IMR-90 (cell line): ENCODE measurements at regions not wholly inside any gene's neighbourhood (a gene's known extent, or its start where the extent isn't known, plus 50 kb on each side); places are given as distances from the start of the nearest gene placed in this dataset.

Experiments
- ATAC-seq: fragments of 200-7000 bp; cut with Tn5 transposase; 2 replicates; pipeline ENCODE4 v1.9.1; 2020; ENCODE audit warnings: low read depth, mild to moderate bottlenecking, moderate library complexity
- BruUV-seq: library from RNA; stranded (reverse); fragments of 400-500 nt; replicated peaks from 2 replicates; lab custom pipeline; 2021; lab: Mats Ljungman, UMichigan
- CTCF ChIA-PET: fragments of 300-600 bp; formaldehyde crosslinking; extraction: SDS; loops from one replicate; lab custom pipeline; 2021; ENCODE audit warnings: antibody characterized with exemption; lab: Yijun Ruan, JAX
- POLR2A ChIA-PET: fragments of 300-600 bp; sonication (Branson Sonifier 250); formaldehyde crosslinking; loops from one replicate; lab custom pipeline; 2022; ENCODE audit warnings: antibody characterized with exemption; ENCODE audit not compliant: unreplicated experiment; lab: Charles Lee
- DNase-seq: peaks from one replicate; pipeline ENCODE4 v3.0.0; 2013
- H2AFZ ChIP-seq: replicated peaks from 2 replicates; pipeline ENCODE3; 2013; ENCODE audit warnings: low read length, mild to moderate bottlenecking; ENCODE audit not compliant: poor library complexity
- H2AK5ac ChIP-seq: 2 replicates; pipeline ENCODE4 v1.6.1; 2013; ENCODE audit warnings: low read depth, low read length, inconsistent platforms
- H2AK9ac ChIP-seq: replicated peaks from 2 replicates; pipeline ENCODE3; 2013; ENCODE audit warnings: mild to moderate bottlenecking, low read depth, low read length, moderate library complexity; ENCODE audit not compliant: poor library complexity
- H2BK120ac ChIP-seq: 2 replicates; pipeline ENCODE4 v1.6.1; 2013; ENCODE audit warnings: low read depth, low read length, inconsistent platforms
- H2BK15ac ChIP-seq: 3 replicates; pipeline ENCODE4 v1.6.1; 2013; ENCODE audit warnings: low read depth, low read length, inconsistent platforms
- H2BK20ac ChIP-seq: 2 replicates; pipeline ENCODE4 v1.6.1; 2013; ENCODE audit warnings: low read depth, mild to moderate bottlenecking, inconsistent platforms, low read length, moderate library complexity
- H2BK5ac ChIP-seq: 2 replicates; pipeline ENCODE4 v1.6.1; 2013; ENCODE audit warnings: mild to moderate bottlenecking, low read depth, low read length, inconsistent platforms; ENCODE audit not compliant: poor library complexity, severe bottlenecking
- H3K14ac ChIP-seq: replicated peaks from 2 replicates; pipeline ENCODE4 v1.6.1; 2013; ENCODE audit warnings: low read depth, low read length, inconsistent platforms
- H3K18ac ChIP-seq: 2 replicates; pipeline ENCODE4 v1.6.1; 2013; ENCODE audit warnings: low read depth, low read length, control low read depth
- H3K23ac ChIP-seq: 2 replicates; pipeline ENCODE4 v1.6.1; 2013; ENCODE audit warnings: low read depth, low read length, inconsistent platforms
- H3K27ac ChIP-seq: 2 replicates; pipeline ENCODE4 v1.5.1; 2013; ENCODE audit warnings: mild to moderate bottlenecking, control low read depth, low read length; ENCODE audit not compliant: insufficient read depth
- H3K27me3 ChIP-seq: 2 replicates; pipeline ENCODE4 v1.6.1; 2013; ENCODE audit warnings: low read length; ENCODE audit not compliant: control insufficient read depth, insufficient read depth
- H3K36me3 ChIP-seq: 2 replicates; pipeline ENCODE4 v1.6.1; 2013; ENCODE audit warnings: low read length, mixed read lengths; ENCODE audit not compliant: control insufficient read depth, insufficient read depth
- H3K4ac ChIP-seq: 2 replicates; pipeline ENCODE4 v1.6.1; 2013; ENCODE audit warnings: low read depth, low read length, inconsistent platforms
- H3K4me1 ChIP-seq: 2 replicates; pipeline ENCODE4 v1.6.1; 2013; ENCODE audit warnings: low read length, mixed read lengths; ENCODE audit not compliant: control insufficient read depth, insufficient read depth
- H3K4me2 ChIP-seq: 2 replicates; pipeline ENCODE4 v1.6.1; 2013; ENCODE audit warnings: low read depth, mild to moderate bottlenecking, control low read depth, low read length, moderate library complexity
- H3K4me3 ChIP-seq: 2 replicates; pipeline ENCODE4 v1.5.1; 2013; ENCODE audit warnings: low read depth, mild to moderate bottlenecking, control low read depth, low read length, moderate library complexity; ENCODE audit not compliant: insufficient read depth
- H3K56ac ChIP-seq: 2 replicates; pipeline ENCODE4 v1.6.1; 2013; ENCODE audit warnings: low read length, inconsistent platforms; ENCODE audit not compliant: insufficient read depth; ENCODE audit errors: extremely low read depth
- H3K79me1 ChIP-seq, 2 experiments: 2 replicates each; pipeline ENCODE4 v1.6.1; 2013; ENCODE audit warnings: low read length in 2 of 2, inconsistent platforms in 1 of 2, low read depth in 1 of 2
- H3K9ac ChIP-seq: 2 replicates; pipeline ENCODE4 v1.6.1; 2013; ENCODE audit warnings: low read depth, low read length, control low read depth
- H3K9me1 ChIP-seq: 2 replicates; pipeline ENCODE4 v1.6.1; 2013; ENCODE audit warnings: low read length, inconsistent platforms; ENCODE audit not compliant: insufficient read depth
- H3K9me3 ChIP-seq: 2 replicates; pipeline ENCODE4 v1.6.1; 2013; ENCODE audit warnings: low read length; ENCODE audit not compliant: control insufficient read depth, insufficient read depth
- H4K20me1 ChIP-seq: 2 replicates; pipeline ENCODE4 v1.6.1; 2013; ENCODE audit warnings: low read length, inconsistent platforms; ENCODE audit not compliant: insufficient read depth
- H4K5ac ChIP-seq: 2 replicates; pipeline ENCODE4 v1.6.1; 2013; ENCODE audit warnings: mild to moderate bottlenecking, low read depth, low read length, control low read depth
- H4K8ac ChIP-seq, 2 experiments: 2 replicates each; pipeline ENCODE4 v1.6.1; 2013; ENCODE audit warnings: low read depth in 2 of 2, low read length in 2 of 2, control low read depth in 1 of 2, inconsistent platforms in 1 of 2
- H4K91ac ChIP-seq: 2 replicates; pipeline ENCODE4 v1.6.1; 2013; ENCODE audit warnings: low read depth, low read length, inconsistent platforms; ENCODE audit not compliant: insufficient read depth
- BHLHE40 ChIP-seq: fragments of 150-350 bp; IDR thresholded peaks from 2 replicates; pipeline ENCODE4 v1.6.1; 2016; ENCODE audit warnings: mild to moderate bottlenecking, low read depth, low read length
- CEBPB ChIP-seq: IDR thresholded peaks from 2 replicates; pipeline ENCODE4 v1.6.1; 2012; ENCODE audit warnings: low read depth, low read length, improper control_type of control experiment
- FOS ChIP-seq: fragments of 150-350 bp; IDR thresholded peaks from 2 replicates; pipeline ENCODE4 v1.6.1; 2016; ENCODE audit warnings: low read depth, low read length
- MAFK ChIP-seq: IDR thresholded peaks from 2 replicates; pipeline ENCODE4 v1.6.1; 2012; ENCODE audit warnings: low read depth, low read length, improper control_type of control experiment
- MAZ ChIP-seq: IDR thresholded peaks from 2 replicates; pipeline ENCODE4 v1.6.1; 2012; ENCODE audit warnings: low read depth, mild to moderate bottlenecking, low read length, improper control_type of control experiment, moderate library complexity, borderline replicate concordance
- NFE2L2 ChIP-seq: fragments of 150-350 bp; IDR thresholded peaks from 2 replicates; pipeline ENCODE4 v1.6.1; 2016; ENCODE audit warnings: low read depth, mild to moderate bottlenecking, low read length
- POLR2A ChIP-seq: IDR thresholded peaks from 2 replicates; pipeline ENCODE4 v1.6.1; 2012; ENCODE audit warnings: mild to moderate bottlenecking, low read depth, low read length
- RAD21 ChIP-seq: IDR thresholded peaks from 2 replicates; pipeline ENCODE4 v1.6.1; 2012; ENCODE audit warnings: low read length, improper control_type of control experiment
- RCOR1 ChIP-seq: IDR thresholded peaks from 2 replicates; pipeline ENCODE4 v1.6.1; 2012; ENCODE audit warnings: mild to moderate bottlenecking, low read length, improper control_type of control experiment; ENCODE audit not compliant: insufficient replicate concordance
- SMC3 ChIP-seq: fragments of 150-350 bp; IDR thresholded peaks from 2 replicates; pipeline ENCODE4 v1.6.1; 2016; ENCODE audit warnings: low read depth, mild to moderate bottlenecking, antibody characterized with exemption, low read length, moderate library complexity
- WGBS, 2 experiments: methylation state at CpG; one replicate each; pipeline versions ENCODE4 v1.1.5 to v1.1.7; 2013; ENCODE audit warnings: missing lambda C conversion rate in 2 of 2; ENCODE audit not compliant: insufficient read length in 1 of 2; ENCODE audit errors: extremely low coverage in 2 of 2; 5-methylcytosine and 5-hydroxymethylcytosine counted together
- dilution Hi-C: fragments of 300-500 bp; cut with HindIII; formaldehyde crosslinking; loops from one replicate; pipeline ENCODE4 v1.14.3; 2018; ENCODE audit warnings: low sequenced_read_pairs; ENCODE audit not compliant: unreplicated experiment
- in situ Hi-C: fragments of 300-500 bp; cut with MboI; formaldehyde crosslinking; loops from 3 replicates; pipeline ENCODE4 v1.14.3; 2019; ENCODE audit warnings: low sequenced_read_pairs, inconsistent platforms, mixed read lengths
- intact Hi-C: fragments of 100-400 bp; cut with micrococcal nuclease; formaldehyde crosslinking; loops from 2 replicates; pipeline ENCODE4 v1.10.0; 2022
- TF ChIP-seq, protein P1 (sequence below): fragments of 150-350 bp; IDR thresholded peaks from 2 replicates; pipeline ENCODE4 v1.6.1; 2017; ENCODE audit warnings: mild to moderate bottlenecking, antibody characterized with exemption, low read length, low read depth
- TF ChIP-seq, protein P2 (sequence below): conservative IDR thresholded peaks from 2 replicates; pipeline ENCODE4 v1.5.1; 2012; ENCODE audit warnings: mild to moderate bottlenecking, low read depth, low read length, improper control_type of control experiment

DNA sequence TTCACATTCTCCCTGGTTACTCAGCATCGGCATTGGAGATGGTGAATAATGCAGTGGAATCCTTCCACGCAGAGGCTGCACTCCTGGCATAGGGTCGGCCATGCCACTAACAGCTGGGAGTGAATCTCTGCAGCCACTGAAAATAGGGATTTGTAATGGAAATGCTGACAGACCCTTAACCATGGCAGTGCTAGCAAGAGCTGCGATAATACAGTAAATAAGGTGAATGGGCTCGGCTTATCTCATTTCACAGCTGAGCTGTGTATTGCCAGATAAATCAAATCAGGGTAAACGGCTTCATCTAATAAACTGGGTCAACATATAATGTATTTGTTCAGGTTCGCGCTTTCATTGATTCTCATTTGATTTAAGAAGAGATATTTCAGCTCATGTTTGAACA is 156.8 kb downstream of the SLC35B3 start:
- Histone ChIP-seq H3K14ac (no peak overlapping the region), H3K9me3 (peaks cover 10% of the 10 kb centered on the region), H3K4me3 (no peak overlapping the region), H3K36me3 (no peaks in the 10 kb centered on the region), H2BK120ac (no peak overlapping the region), H3K27ac (no peak overlapping the region), H3K79me1 (no peaks in the 10 kb centered on the region), H4K91ac (no peak overlapping the region), H2AK5ac (no peak overlapping the region), H3K4me1 (no peaks in the 10 kb centered on the region), H4K5ac (no peak overlapping the region), H2BK20ac (no peak overlapping the region), H3K9ac (no peak overlapping the region), H3K56ac (no peak overlapping the region), H3K4ac (no peak overlapping the region), H3K9me1 (no peaks in the 10 kb centered on the region), H3K18ac (no peak overlapping the region), H2AFZ (no peak overlapping the region), H3K27me3 (no peaks in the 10 kb centered on the region), H2AK9ac (no peak overlapping the region), H2BK5ac (no peak overlapping the region), H2BK15ac (no peak overlapping the region), H4K20me1 (no peaks in the 10 kb centered on the region), H3K4me2 (no peak overlapping the region), H4K8ac (no peak overlapping the region), H3K23ac (no peak overlapping the region)
- no peak for ATAC-seq
- in situ Hi-C loops (no loop called here), dilution Hi-C loops (no loop called here), intact Hi-C loops (no loop called here)
- no CpG with 5 or more reads among the region's 8 CpGs for WGBS, 2 experiments
- no peak for DNase-seq
- CTCF ChIA-PET, result no interaction called here
- POLR2A ChIA-PET, result no interaction called here
- TF ChIP-seq, protein P1, sequence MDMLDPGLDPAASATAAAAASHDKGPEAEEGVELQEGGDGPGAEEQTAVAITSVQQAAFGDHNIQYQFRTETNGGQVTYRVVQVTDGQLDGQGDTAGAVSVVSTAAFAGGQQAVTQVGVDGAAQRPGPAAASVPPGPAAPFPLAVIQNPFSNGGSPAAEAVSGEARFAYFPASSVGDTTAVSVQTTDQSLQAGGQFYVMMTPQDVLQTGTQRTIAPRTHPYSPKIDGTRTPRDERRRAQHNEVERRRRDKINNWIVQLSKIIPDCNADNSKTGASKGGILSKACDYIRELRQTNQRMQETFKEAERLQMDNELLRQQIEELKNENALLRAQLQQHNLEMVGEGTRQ, result no peak
- TF ChIP-seq RAD21 (no peak), RCOR1 (no peak), SMC3 (no peak), FOS (no peak), MAZ (no peak), BHLHE40 (no peak), MAFK (no peak), NFE2L2 (no peak), POLR2A (no peak), CEBPB (no peak)
- TF ChIP-seq, protein P2, sequence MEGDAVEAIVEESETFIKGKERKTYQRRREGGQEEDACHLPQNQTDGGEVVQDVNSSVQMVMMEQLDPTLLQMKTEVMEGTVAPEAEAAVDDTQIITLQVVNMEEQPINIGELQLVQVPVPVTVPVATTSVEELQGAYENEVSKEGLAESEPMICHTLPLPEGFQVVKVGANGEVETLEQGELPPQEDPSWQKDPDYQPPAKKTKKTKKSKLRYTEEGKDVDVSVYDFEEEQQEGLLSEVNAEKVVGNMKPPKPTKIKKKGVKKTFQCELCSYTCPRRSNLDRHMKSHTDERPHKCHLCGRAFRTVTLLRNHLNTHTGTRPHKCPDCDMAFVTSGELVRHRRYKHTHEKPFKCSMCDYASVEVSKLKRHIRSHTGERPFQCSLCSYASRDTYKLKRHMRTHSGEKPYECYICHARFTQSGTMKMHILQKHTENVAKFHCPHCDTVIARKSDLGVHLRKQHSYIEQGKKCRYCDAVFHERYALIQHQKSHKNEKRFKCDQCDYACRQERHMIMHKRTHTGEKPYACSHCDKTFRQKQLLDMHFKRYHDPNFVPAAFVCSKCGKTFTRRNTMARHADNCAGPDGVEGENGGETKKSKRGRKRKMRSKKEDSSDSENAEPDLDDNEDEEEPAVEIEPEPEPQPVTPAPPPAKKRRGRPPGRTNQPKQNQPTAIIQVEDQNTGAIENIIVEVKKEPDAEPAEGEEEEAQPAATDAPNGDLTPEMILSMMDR, result no peak
- BruUV-seq, result no TSS peak
